Keratinocyte (primary cell): ENCODE measurements at regions not wholly inside any gene's neighbourhood (a gene's known extent, or its start where the extent isn't known, plus 50 kb on each side); places are given as distances from the start of the nearest gene placed in this dataset.

Source experiments
- CTCF ChIP-seq, 3 experiments: IDR thresholded peaks in 1 of 3; conservative IDR thresholded peaks in 1 of 3; optimal IDR thresholded peaks in 1 of 3; 2 replicates in 2 of 3; 3 replicates in 1 of 3; pipeline versions ENCODE3 to v1.5.1; 2011; ENCODE audit warnings: low read length in 3 of 3, mild to moderate bottlenecking in 3 of 3, moderate library complexity in 2 of 3, control low read depth in 1 of 3, inconsistent platforms in 1 of 3; ENCODE audit not compliant: insufficient read depth in 2 of 3; ENCODE audit errors: extremely low read depth in 1 of 3
- EZH2 ChIP-seq: IDR thresholded peaks from one replicate; pipeline ENCODE4 v1.6.1; 2012; ENCODE audit warnings: inconsistent platforms, mild to moderate bottlenecking, low read length, moderate library complexity

GRCh38 chr6:54706844-54707605 is 139.5 kb upstream of the FAM83B start:
- TF ChIP-seq CTCF (optimal IDR thresholded peaks at IDR 0.05 in 1 of 3, IDR thresholded peaks at IDR 0.05 in 1 of 3, conservative IDR thresholded peaks at IDR 0.05 in 1 of 3; ENCODE audit: extremely low read depth in 1 of 3, insufficient read depth in 2 of 3, low read length in 3 of 3), result no peak
- no peak for TF ChIP-seq EZH2
